ENCODE measurements at regions not wholly inside any gene's neighbourhood (a gene's known extent, or its start where the extent isn't known, plus 50 kb on each side); places are given as distances from the start of the nearest gene placed in this dataset.

DNA sequence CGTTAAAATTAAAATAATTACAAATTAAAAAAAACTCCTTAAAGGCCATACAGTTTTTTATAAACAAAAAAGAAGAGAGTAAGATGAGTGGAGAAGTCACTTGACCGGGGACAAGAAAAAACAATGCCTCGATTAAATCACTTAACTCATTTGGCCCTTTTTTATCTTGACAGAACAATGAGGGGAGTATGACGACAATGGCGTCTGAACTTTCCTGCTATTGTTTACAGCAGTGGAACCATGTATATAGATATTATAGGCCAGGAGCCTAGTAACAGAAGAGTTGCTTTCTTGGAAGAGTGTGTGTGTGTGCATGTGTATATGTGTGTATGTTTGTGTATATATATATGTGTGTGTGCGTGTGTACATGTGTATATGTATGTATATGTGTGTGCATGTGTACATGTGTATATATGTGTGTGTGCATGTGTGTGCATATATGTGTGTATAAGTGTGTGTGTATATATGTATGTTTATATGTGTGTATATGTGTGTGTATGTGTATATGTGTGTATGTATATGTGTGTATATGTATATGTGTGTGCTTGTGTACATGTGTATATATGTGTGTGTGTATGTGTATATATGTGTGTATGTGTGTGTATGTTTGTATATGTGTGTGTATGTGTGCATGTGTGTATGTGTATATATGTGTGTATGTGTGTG, 153.4 kb upstream of the FAT1 start:
- no peak overlapping the region for H3K4me3 ChIP-seq (ENCODE audit: control insufficient read depth in 2 of 3, extremely low read depth in 1 of 3, insufficient read depth in 2 of 3, low read depth in 1 of 3, low read length in 3 of 3)
- no peak for FAIRE-seq

DNA sequence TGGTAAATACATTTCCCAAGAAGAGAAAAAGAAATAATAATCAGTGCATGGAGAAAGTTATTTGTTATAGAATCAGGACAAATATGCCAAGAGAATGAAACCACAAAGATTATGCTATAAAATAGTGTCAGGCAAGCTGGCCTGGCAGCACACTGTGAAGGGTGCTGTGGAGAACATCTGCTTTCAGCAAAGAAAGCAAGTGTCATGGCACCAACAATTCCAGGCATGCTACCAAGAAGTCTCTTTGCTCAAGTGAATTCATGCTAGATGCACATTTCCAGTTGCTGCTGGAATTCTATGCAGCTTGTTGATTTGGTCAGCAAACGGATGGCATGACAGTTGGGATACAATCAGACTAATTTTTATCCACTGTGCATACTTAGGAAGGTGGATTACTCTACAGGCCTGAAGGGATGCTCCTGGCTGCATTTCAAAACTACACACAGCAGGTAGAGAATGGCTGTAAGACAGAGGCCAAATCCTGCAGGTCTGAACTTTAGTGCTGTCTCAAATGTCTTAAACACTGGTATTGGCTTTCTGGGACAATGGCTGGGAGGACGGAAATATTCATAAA, 154.6 kb upstream of the FAT1 start:
- dilution Hi-C loops (cut with MboI; ENCODE audit: extremely low pct_ligation_motif_present, low sequenced_read_pairs) = no loop called here
- Histone ChIP-seq H3K9ac (ENCODE audit: control insufficient read depth, extremely low read depth, insufficient read depth, low read length) (no peak overlapping the region), H3K27me3 (ENCODE audit: control insufficient read depth, extremely low read depth, insufficient read depth, low read length) (no peaks in the 10 kb centered on the region), H3K4me1 (ENCODE audit: control insufficient read depth, extremely low read depth, insufficient read depth, low read length) (peaks cover 14% of the 10 kb centered on the region), H3K9me3 (ENCODE audit: control insufficient read depth, low read depth, low read length) (no peaks in the 10 kb centered on the region), H3K79me2 (ENCODE audit: control insufficient read depth, insufficient read depth, low read length) (no peaks in the 10 kb centered on the region), H3K4me2 (ENCODE audit: control insufficient read depth, extremely low read depth, insufficient read depth, low read depth, low read length) (no peak overlapping the region), H3K4me3 (ENCODE audit: control insufficient read depth in 2 of 3, extremely low read depth in 1 of 3, insufficient read depth in 2 of 3, low read depth in 1 of 3, low read length in 3 of 3) (no peak overlapping the region), H3K9me1 (ENCODE audit: control insufficient read depth, extremely low read depth, insufficient read depth, low read length) (no peaks in the 10 kb centered on the region), H3K36me3 (ENCODE audit: control insufficient read depth in 2 of 2, extremely low read depth in 1 of 2, insufficient read depth in 2 of 2, low read length in 2 of 2) (no peaks in the 10 kb centered on the region), H4K20me1 (ENCODE audit: control insufficient read depth, extremely low read depth, insufficient read depth, low read length) (no peaks in the 10 kb centered on the region), H2AFZ (ENCODE audit: control insufficient read depth, low read length) (no peak overlapping the region), H3K27ac (ENCODE audit: control insufficient read depth, insufficient read depth, low read length) (no peak overlapping the region)
- FAIRE-seq (no peak), DNase-seq (ENCODE audit: low read depth, low spot score) (no peak)
- TF ChIP-seq EZH2 (IDR thresholded peaks at IDR 0.05; ENCODE audit: low read length) (no peak), CTCF (optimal IDR thresholded peaks at IDR 0.05 in 1 of 3, IDR thresholded peaks at IDR 0.05 in 1 of 3, conservative IDR thresholded peaks at IDR 0.05 in 1 of 3; ENCODE audit: extremely low read depth in 1 of 3, insufficient read depth in 2 of 3, low read length in 3 of 3) (no peak)

More for the DNA sequence above, 153.4 kb upstream of the FAT1 start:
- dilution Hi-C loops (cut with MboI; ENCODE audit: extremely low pct_ligation_motif_present, low sequenced_read_pairs) = no loop called here
- H3K9me1 ChIP-seq (ENCODE audit: control insufficient read depth, extremely low read depth, insufficient read depth, low read length) = no peaks in the 10 kb centered on the region
- no peaks in the 10 kb centered on the region for H3K9me3 ChIP-seq (ENCODE audit: control insufficient read depth, low read depth, low read length)
- no peaks in the 10 kb centered on the region for H3K79me2 ChIP-seq (ENCODE audit: control insufficient read depth, insufficient read depth, low read length)
- H3K27me3 ChIP-seq (ENCODE audit: control insufficient read depth, extremely low read depth, insufficient read depth, low read length) = no peaks in the 10 kb centered on the region
- no peak overlapping the region for H3K4me2 ChIP-seq (ENCODE audit: control insufficient read depth, extremely low read depth, insufficient read depth, low read depth, low read length)
- no peak overlapping the region for H3K9ac ChIP-seq (ENCODE audit: control insufficient read depth, extremely low read depth, insufficient read depth, low read length)
- TF ChIP-seq CTCF (optimal IDR thresholded peaks at IDR 0.05 in 1 of 3, IDR thresholded peaks at IDR 0.05 in 1 of 3, conservative IDR thresholded peaks at IDR 0.05 in 1 of 3; ENCODE audit: extremely low read depth in 1 of 3, insufficient read depth in 2 of 3, low read length in 3 of 3) (no peak), EZH2 (IDR thresholded peaks at IDR 0.05; ENCODE audit: low read length) (no peak)
- H4K20me1 ChIP-seq (ENCODE audit: control insufficient read depth, extremely low read depth, insufficient read depth, low read length) = no peaks in the 10 kb centered on the region
- H2AFZ ChIP-seq (ENCODE audit: control insufficient read depth, low read length) = no peak overlapping the region
- H3K27ac ChIP-seq (ENCODE audit: control insufficient read depth, insufficient read depth, low read length) = no peak overlapping the region
- no peak for DNase-seq (ENCODE audit: low read depth, low spot score)
- H3K36me3 ChIP-seq (ENCODE audit: control insufficient read depth in 2 of 2, extremely low read depth in 1 of 2, insufficient read depth in 2 of 2, low read length in 2 of 2) = no peaks in the 10 kb centered on the region
- H3K4me1 ChIP-seq (ENCODE audit: control insufficient read depth, extremely low read depth, insufficient read depth, low read length) = peaks cover 11% of the 10 kb centered on the region
